ENCODE measurements at regions not wholly inside any gene's neighbourhood (a gene's known extent, or its start where the extent isn't known, plus 50 kb on each side); places are given as distances from the start of the nearest gene placed in this dataset.

DNA sequence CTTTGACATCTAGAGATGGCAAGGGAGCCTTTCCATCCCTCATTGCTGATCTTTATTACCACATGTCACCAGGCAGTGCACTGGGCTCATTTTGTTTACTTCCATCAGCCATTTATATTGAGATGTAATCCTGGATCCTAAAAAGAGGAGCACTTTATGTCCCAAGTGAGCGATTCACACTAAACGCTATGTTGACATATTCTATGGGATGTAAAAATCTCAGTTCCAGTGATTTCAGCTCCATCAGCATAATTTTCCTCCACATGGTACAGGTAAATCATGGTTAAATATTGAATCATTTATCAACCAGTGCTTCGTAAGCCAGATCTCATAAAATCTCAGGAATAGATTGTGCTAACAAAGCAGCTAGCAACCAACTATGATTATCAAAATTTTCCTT, 634.8 kb upstream of the PLXNA2 start:
- TF ChIP-seq, protein P1, sequence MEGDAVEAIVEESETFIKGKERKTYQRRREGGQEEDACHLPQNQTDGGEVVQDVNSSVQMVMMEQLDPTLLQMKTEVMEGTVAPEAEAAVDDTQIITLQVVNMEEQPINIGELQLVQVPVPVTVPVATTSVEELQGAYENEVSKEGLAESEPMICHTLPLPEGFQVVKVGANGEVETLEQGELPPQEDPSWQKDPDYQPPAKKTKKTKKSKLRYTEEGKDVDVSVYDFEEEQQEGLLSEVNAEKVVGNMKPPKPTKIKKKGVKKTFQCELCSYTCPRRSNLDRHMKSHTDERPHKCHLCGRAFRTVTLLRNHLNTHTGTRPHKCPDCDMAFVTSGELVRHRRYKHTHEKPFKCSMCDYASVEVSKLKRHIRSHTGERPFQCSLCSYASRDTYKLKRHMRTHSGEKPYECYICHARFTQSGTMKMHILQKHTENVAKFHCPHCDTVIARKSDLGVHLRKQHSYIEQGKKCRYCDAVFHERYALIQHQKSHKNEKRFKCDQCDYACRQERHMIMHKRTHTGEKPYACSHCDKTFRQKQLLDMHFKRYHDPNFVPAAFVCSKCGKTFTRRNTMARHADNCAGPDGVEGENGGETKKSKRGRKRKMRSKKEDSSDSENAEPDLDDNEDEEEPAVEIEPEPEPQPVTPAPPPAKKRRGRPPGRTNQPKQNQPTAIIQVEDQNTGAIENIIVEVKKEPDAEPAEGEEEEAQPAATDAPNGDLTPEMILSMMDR (IDR thresholded peaks at IDR 0.05), result no peak
- no peak for TF ChIP-seq ZFX (IDR thresholded peaks at IDR 0.05; ENCODE audit: borderline replicate concordance)
